ENCODE measurements at regions not wholly inside any gene's neighbourhood (a gene's known extent, or its start where the extent isn't known, plus 50 kb on each side); places are given as distances from the start of the nearest gene placed in this dataset.
"Not testable (repeated sequence)": the region's sequence is repeated elsewhere in the genome, so short reads cannot be mapped to it uniquely, and the experiment has no call there.

DNA sequence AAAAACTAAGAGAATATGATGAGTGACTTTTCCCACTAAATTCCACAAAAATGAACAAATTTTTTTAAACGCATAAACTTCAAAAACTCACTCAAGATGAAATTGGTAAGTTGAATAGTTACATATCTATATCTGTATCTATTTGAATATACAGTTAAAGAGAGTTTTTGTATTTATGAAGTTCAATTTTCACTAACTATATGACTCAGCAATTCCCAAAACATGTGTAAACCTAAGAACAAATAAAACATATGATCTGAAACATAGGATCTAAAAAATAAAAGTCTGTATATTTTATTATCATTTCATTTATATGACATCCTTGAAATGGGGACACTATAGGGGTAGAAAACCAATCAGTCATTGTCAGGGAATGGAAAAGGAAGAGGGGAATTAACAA is 105.7 kb upstream of the SNX7 start:
- TF ChIP-seq, protein P1, sequence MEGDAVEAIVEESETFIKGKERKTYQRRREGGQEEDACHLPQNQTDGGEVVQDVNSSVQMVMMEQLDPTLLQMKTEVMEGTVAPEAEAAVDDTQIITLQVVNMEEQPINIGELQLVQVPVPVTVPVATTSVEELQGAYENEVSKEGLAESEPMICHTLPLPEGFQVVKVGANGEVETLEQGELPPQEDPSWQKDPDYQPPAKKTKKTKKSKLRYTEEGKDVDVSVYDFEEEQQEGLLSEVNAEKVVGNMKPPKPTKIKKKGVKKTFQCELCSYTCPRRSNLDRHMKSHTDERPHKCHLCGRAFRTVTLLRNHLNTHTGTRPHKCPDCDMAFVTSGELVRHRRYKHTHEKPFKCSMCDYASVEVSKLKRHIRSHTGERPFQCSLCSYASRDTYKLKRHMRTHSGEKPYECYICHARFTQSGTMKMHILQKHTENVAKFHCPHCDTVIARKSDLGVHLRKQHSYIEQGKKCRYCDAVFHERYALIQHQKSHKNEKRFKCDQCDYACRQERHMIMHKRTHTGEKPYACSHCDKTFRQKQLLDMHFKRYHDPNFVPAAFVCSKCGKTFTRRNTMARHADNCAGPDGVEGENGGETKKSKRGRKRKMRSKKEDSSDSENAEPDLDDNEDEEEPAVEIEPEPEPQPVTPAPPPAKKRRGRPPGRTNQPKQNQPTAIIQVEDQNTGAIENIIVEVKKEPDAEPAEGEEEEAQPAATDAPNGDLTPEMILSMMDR (IDR thresholded peaks at IDR 0.05; ENCODE audit: poor library complexity, severe bottlenecking) = no peak
- Histone ChIP-seq H3K9me3 (ENCODE audit: severe bottlenecking) (no peaks in the 10 kb centered on the region), H3K4me1 (ENCODE audit: insufficient read depth, poor library complexity, severe bottlenecking) (no peaks in the 10 kb centered on the region), H3K27ac (ENCODE audit: poor library complexity, severe bottlenecking) (no peak overlapping the region), H3K36me3 (ENCODE audit: low read depth) (no peaks in the 10 kb centered on the region), H3K27me3 (ENCODE audit: insufficient read depth, poor library complexity, severe bottlenecking) (no peaks in the 10 kb centered on the region), H3K4me3 (ENCODE audit: severe bottlenecking) (no peak overlapping the region)
- DNase-seq (ENCODE audit: low spot score) (no peak), ATAC-seq (ENCODE audit: low read depth) (no peak)

DNA sequence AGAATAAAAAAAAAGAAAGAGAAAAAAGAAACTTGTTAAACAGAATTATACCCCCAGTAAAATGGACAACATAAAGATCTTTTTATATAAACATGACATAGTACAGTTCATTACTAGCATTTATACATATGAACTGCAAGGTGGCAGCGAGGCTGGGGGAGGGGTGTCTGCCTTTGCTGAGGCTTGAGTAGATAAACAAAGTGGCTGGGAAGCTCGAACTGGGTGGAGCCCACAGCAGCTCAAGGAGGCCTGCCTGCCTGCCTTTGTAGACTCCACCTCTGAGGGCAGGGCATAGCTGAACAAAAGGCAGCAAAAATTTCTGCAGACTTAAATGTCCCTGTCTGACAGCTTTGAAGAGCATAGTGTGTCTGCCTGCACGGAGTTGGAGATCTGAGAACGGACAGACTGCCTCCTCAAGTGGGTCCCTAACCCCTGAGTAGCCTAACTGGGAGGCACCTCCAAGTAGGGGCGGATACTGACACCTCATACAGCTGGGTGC is 108.9 kb upstream of the SNX7 start:
- not testable (repeated sequence) for H3K4me3 ChIP-seq (ENCODE audit: severe bottlenecking); H3K9me3 ChIP-seq (ENCODE audit: severe bottlenecking); ATAC-seq (ENCODE audit: low read depth); H3K27me3 ChIP-seq (ENCODE audit: insufficient read depth, poor library complexity, severe bottlenecking); H3K27ac ChIP-seq (ENCODE audit: poor library complexity, severe bottlenecking); H3K36me3 ChIP-seq (ENCODE audit: low read depth); H3K4me1 ChIP-seq (ENCODE audit: insufficient read depth, poor library complexity, severe bottlenecking); DNase-seq (ENCODE audit: low spot score)

DNA sequence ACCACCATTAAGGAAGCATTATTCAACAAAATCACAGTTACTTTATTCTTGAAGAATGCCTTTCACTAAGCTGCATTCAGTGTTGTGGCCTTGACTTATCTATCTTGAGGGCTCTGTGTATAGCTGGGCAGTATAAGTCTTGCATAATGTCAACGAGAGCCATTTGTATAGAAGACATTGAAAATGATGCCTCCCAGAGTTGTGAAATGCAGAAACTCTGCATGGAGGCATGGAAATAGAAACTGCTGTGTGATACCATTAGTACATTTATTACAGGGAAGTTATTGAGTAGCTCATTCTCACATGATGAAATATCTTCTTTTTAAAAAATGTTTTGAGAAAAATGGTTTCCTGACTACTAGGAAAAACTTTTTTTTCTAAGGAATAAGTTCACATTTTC is 111.4 kb upstream of the SNX7 start:
- H3K27ac ChIP-seq (ENCODE audit: poor library complexity, severe bottlenecking) = no peak overlapping the region
- H3K4me1 ChIP-seq (ENCODE audit: insufficient read depth, poor library complexity, severe bottlenecking) = no peaks in the 10 kb centered on the region
- H3K4me3 ChIP-seq (ENCODE audit: severe bottlenecking) = no peak overlapping the region
- no peaks in the 10 kb centered on the region for H3K36me3 ChIP-seq (ENCODE audit: low read depth)
- TF ChIP-seq, protein P1 (IDR thresholded peaks at IDR 0.05; ENCODE audit: poor library complexity, severe bottlenecking) = no peak
- no peaks in the 10 kb centered on the region for H3K27me3 ChIP-seq (ENCODE audit: insufficient read depth, poor library complexity, severe bottlenecking)
- no peak for ATAC-seq (ENCODE audit: low read depth)
- no peaks in the 10 kb centered on the region for H3K9me3 ChIP-seq (ENCODE audit: severe bottlenecking)
- DNase-seq (ENCODE audit: low spot score) = no peak

DNA sequence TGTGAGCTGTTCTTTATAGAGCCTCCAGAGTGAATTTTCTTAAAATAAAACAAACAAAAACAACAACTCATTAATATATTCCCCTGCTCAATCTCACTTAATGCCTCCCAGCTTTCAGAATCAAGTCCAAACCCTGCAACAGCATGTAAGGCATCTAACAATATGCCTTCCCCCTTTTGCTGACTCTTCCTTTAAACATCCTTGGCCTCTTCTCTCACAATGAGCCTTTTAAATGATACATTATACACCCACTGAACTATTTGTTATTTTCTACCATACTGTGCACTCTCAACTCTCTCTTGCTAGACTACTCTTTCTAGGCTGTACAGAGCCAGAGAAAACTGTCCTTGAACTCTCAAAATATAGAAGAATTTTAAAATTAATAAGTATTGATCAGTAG is 115.2 kb upstream of the SNX7 start:
- H3K4me3 ChIP-seq (ENCODE audit: severe bottlenecking) = no peak overlapping the region
- DNase-seq (ENCODE audit: low spot score) = no peak
- TF ChIP-seq, protein P1 (IDR thresholded peaks at IDR 0.05; ENCODE audit: poor library complexity, severe bottlenecking) = no peak
- H3K9me3 ChIP-seq (ENCODE audit: severe bottlenecking) = no peaks in the 10 kb centered on the region
- no peaks in the 10 kb centered on the region for H3K36me3 ChIP-seq (ENCODE audit: low read depth)
- no peaks in the 10 kb centered on the region for H3K27me3 ChIP-seq (ENCODE audit: insufficient read depth, poor library complexity, severe bottlenecking)
- no peak overlapping the region for H3K27ac ChIP-seq (ENCODE audit: poor library complexity, severe bottlenecking)
- H3K4me1 ChIP-seq (ENCODE audit: insufficient read depth, poor library complexity, severe bottlenecking) = no peaks in the 10 kb centered on the region
- ATAC-seq (ENCODE audit: low read depth) = no peak

DNA sequence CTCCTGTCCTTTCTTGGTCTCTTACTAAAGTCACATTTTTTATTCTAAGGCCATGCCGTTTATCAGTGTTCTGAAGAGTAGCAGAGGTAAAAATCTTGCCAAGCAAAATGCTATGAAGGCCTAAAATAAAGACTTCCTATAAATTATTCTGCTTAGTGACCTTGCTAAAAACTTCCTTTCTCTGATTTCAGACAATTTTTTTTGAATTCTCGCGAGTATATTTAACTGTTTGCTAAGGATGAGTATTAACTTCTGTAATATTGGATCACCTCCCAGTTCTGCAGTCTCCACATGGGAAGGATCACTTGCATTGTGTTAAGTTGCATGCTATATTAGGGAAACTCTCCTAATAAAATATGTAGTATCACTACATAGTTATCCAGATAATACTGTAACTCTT is 123.4 kb upstream of the SNX7 start:
- H3K9me3 ChIP-seq (ENCODE audit: severe bottlenecking) = no peaks in the 10 kb centered on the region
- no peak overlapping the region for H3K4me3 ChIP-seq (ENCODE audit: severe bottlenecking)
- no peak overlapping the region for H3K27ac ChIP-seq (ENCODE audit: poor library complexity, severe bottlenecking)
- no peaks in the 10 kb centered on the region for H3K4me1 ChIP-seq (ENCODE audit: insufficient read depth, poor library complexity, severe bottlenecking)
- no peak for ATAC-seq (ENCODE audit: low read depth)
- no peaks in the 10 kb centered on the region for H3K27me3 ChIP-seq (ENCODE audit: insufficient read depth, poor library complexity, severe bottlenecking)
- DNase-seq (ENCODE audit: low spot score) = no peak
- H3K36me3 ChIP-seq (ENCODE audit: low read depth) = no peaks in the 10 kb centered on the region
- TF ChIP-seq, protein P1 (IDR thresholded peaks at IDR 0.05; ENCODE audit: poor library complexity, severe bottlenecking) = no peak

All from RWPE2 (cell line).